ENCODE measurements at regions not wholly inside any gene's neighbourhood (a gene's known extent, or its start where the extent isn't known, plus 50 kb on each side); places are given as distances from the start of the nearest gene placed in this dataset.

GRCh38 chrX:40445691-40446090, 135.1 kb upstream of the ATP6AP2 start:
- TF ChIP-seq CTCF (IDR thresholded peaks at IDR 0.05 in 4 of 5, conservative IDR thresholded peaks at IDR 0.05 in 1 of 5) (no peak), POLR2A (IDR thresholded peaks at IDR 0.05) (no peak)
